ENCODE measurements at regions not wholly inside any gene's neighbourhood (a gene's known extent, or its start where the extent isn't known, plus 50 kb on each side); places are given as distances from the start of the nearest gene placed in this dataset.

- H3K36me3 ChIP-seq: no peaks in the 10 kb centered on the region
- no peak for TF ChIP-seq CTCF (IDR thresholded peaks at IDR 0.05)
- TF ChIP-seq POLR2A (IDR thresholded peaks at IDR 0.05): no peak
- intact Hi-C loops (cut with DNase I): no loop called here
- ATAC-seq: no peak
- no peak for DNase-seq
- H3K27ac ChIP-seq: no peak overlapping the region
- no peaks in the 10 kb centered on the region for H3K9me3 ChIP-seq
- H3K4me3 ChIP-seq: no peak overlapping the region
- WGBS, 4 donors: 85 to 100% (median 98%) methylated on average over 1 of the region's 1 CpG
- no peaks in the 10 kb centered on the region for H3K27me3 ChIP-seq
- peaks cover 0 to 26% (median 10%) of the 10 kb centered on the region in 12 donors for H3K4me1 ChIP-seq
Measured at GRCh38 chr3:41089566-41089965, 109.7 kb upstream of the CTNNB1 start.

- intact Hi-C loops (cut with DNase I): no loop called here
- Histone ChIP-seq H3K27ac (no peak overlapping the region), H3K9me3 (no peaks in the 10 kb centered on the region), H3K27me3 (no peaks in the 10 kb centered on the region), H3K36me3 (no peaks in the 10 kb centered on the region), H3K4me3 (no peak overlapping the region), H3K4me1 (peaks cover 0 to 26% (median 10%) of the 10 kb centered on the region in 12 donors)
- DNase-seq: no peak
- TF ChIP-seq POLR2A (IDR thresholded peaks at IDR 0.05): no peak
- TF ChIP-seq CTCF (IDR thresholded peaks at IDR 0.05): no peak
- ATAC-seq: peak in 2 of 4 donors; percentile 11 to 28
- 28 to 59% (median 50%) methylated on average over 4 of the region's 4 CpGs for WGBS, 4 donors
Measured at GRCh38 chr3:41092844-41093243, 106.5 kb upstream of the CTNNB1 start.

- WGBS, 4 donors: 91 to 99% (median 95%) methylated on average over 3 of the region's 3 CpGs
- H3K4me3 ChIP-seq: no peak overlapping the region
- no peak for ATAC-seq
- no peaks in the 10 kb centered on the region for H3K27me3 ChIP-seq
- no peak for TF ChIP-seq CTCF (IDR thresholded peaks at IDR 0.05)
- no peak for TF ChIP-seq POLR2A (IDR thresholded peaks at IDR 0.05)
- peaks cover 0 to 20% (median 5%) of the 10 kb centered on the region in 12 donors for H3K4me1 ChIP-seq
- intact Hi-C loops (cut with DNase I): no loop called here
- DNase-seq: no peak
- no peaks in the 10 kb centered on the region for H3K9me3 ChIP-seq
- no peak overlapping the region for H3K27ac ChIP-seq
- no peaks in the 10 kb centered on the region for H3K36me3 ChIP-seq
Measured at GRCh38 chr3:41093476-41093875, 105.8 kb upstream of the CTNNB1 start.

GRCh38 chr3:41094351-41094750 is 105.0 kb upstream of the CTNNB1 start:
- Histone ChIP-seq H3K4me1 (peaks cover 0 to 12% (median 0%) of the 10 kb centered on the region in 12 donors), H3K4me3 (no peak overlapping the region), H3K27ac (no peak overlapping the region), H3K27me3 (no peaks in the 10 kb centered on the region), H3K36me3 (no peaks in the 10 kb centered on the region), H3K9me3 (no peaks in the 10 kb centered on the region)
- ATAC-seq (no peak), DNase-seq (no peak)
- TF ChIP-seq CTCF (IDR thresholded peaks at IDR 0.05): no peak
- TF ChIP-seq POLR2A (IDR thresholded peaks at IDR 0.05): no peak
- 86 to 96% (median 88%) methylated on average over 4 of the region's 4 CpGs for WGBS, 4 donors
- intact Hi-C loops (cut with DNase I): no loop called here

Data from heart left ventricle (tissue), 16 donors.